ENCODE measurements at regions not wholly inside any gene's neighbourhood (a gene's known extent, or its start where the extent isn't known, plus 50 kb on each side); places are given as distances from the start of the nearest gene placed in this dataset.

- POLR2A ChIA-PET: no interaction called here
- no peaks in the 10 kb centered on the region for H3K27me3 Mint-ChIP-seq
- peaks cover 0 to 12% (median 2%) of the 10 kb centered on the region in 3 donors for H3K36me3 Mint-ChIP-seq
- H3K4me1 Mint-ChIP-seq: peaks cover 0 to 2% (median 0%) of the 10 kb centered on the region in 4 donors
- no peak for ATAC-seq
- no peak overlapping the region for H3K4me3 Mint-ChIP-seq
- peaks cover 0 to 27% (median 2%) of the 10 kb centered on the region in 9 donors for H3K9me3 Mint-ChIP-seq
- peak overlapping the region in 1 of 10 donors; percentile 55 for H3K27ac Mint-ChIP-seq
- no peak for DNase-seq
Measured at GRCh38 chr21:35120631-35121180, 71.6 kb upstream of the RUNX1 start.

GRCh38 chr21:35119501-35120047 is 70.5 kb upstream of the RUNX1 start:
- Mint-ChIP-seq H3K4me3 (no peak overlapping the region), H3K27ac (no peak overlapping the region), H3K36me3 (peaks cover 0 to 11% (median 2%) of the 10 kb centered on the region in 3 donors), H3K9me3 (peaks cover 0 to 16% (median 0%) of the 10 kb centered on the region in 9 donors), H3K4me1 (peaks cover 0 to 2% (median 0%) of the 10 kb centered on the region in 4 donors), H3K27me3 (no peaks in the 10 kb centered on the region)
- DNase-seq (no peak), ATAC-seq (no peak)
- POLR2A ChIA-PET: no interaction called here

GRCh38 chr21:35116777-35117176 is 67.7 kb upstream of the RUNX1 start:
- H3K27me3 Mint-ChIP-seq: no peaks in the 10 kb centered on the region
- H3K27ac Mint-ChIP-seq: no peak overlapping the region
- no peaks in the 10 kb centered on the region for H3K9me3 Mint-ChIP-seq
- H3K4me1 Mint-ChIP-seq: peaks cover 0 to 9% (median 1%) of the 10 kb centered on the region in 4 donors
- H3K36me3 Mint-ChIP-seq: no peaks in the 10 kb centered on the region
- POLR2A ChIA-PET: no interaction called here
- no peak for ATAC-seq
- no peak overlapping the region for H3K4me3 Mint-ChIP-seq
- DNase-seq: no peak

- H3K27ac Mint-ChIP-seq: no peak overlapping the region
- no peaks in the 10 kb centered on the region for H3K36me3 Mint-ChIP-seq
- ATAC-seq (no peak), DNase-seq (no peak)
- no peaks in the 10 kb centered on the region for H3K9me3 Mint-ChIP-seq
- H3K4me1 Mint-ChIP-seq: peaks cover 0 to 9% (median 0%) of the 10 kb centered on the region in 4 donors
- H3K27me3 Mint-ChIP-seq: no peaks in the 10 kb centered on the region
- POLR2A ChIA-PET: no interaction called here
- no peak overlapping the region for H3K4me3 Mint-ChIP-seq
Measured at GRCh38 chr21:35113064-35113463, 64.0 kb upstream of the RUNX1 start.

- POLR2A ChIA-PET: interaction anchor here (0.7 kb wide), 1 partner anchor 73 kb away, joined by 3 read pairs; no protein-coding TSS in a partner anchor
- DNase-seq: no peak
- no peaks in the 10 kb centered on the region for H3K9me3 Mint-ChIP-seq
- peaks cover 0 to 9% (median 0%) of the 10 kb centered on the region in 4 donors for H3K4me1 Mint-ChIP-seq
- no peaks in the 10 kb centered on the region for H3K27me3 Mint-ChIP-seq
- no peaks in the 10 kb centered on the region for H3K36me3 Mint-ChIP-seq
- no peak overlapping the region for H3K27ac Mint-ChIP-seq
- no peak overlapping the region for H3K4me3 Mint-ChIP-seq
- ATAC-seq: no peak
Measured at GRCh38 chr21:35111321-35111930, 62.3 kb upstream of the RUNX1 start.

GRCh38 chr21:35108887-35109286 is 59.8 kb upstream of the RUNX1 start:
- no peak for ATAC-seq
- DNase-seq: no peak
- peaks cover 0 to 3% (median 0%) of the 10 kb centered on the region in 9 donors for H3K9me3 Mint-ChIP-seq
- H3K27me3 Mint-ChIP-seq: no peaks in the 10 kb centered on the region
- POLR2A ChIA-PET: no interaction called here
- no peaks in the 10 kb centered on the region for H3K36me3 Mint-ChIP-seq
- no peak overlapping the region for H3K27ac Mint-ChIP-seq
- no peak overlapping the region for H3K4me3 Mint-ChIP-seq
- peaks cover 0 to 9% (median 0%) of the 10 kb centered on the region in 4 donors for H3K4me1 Mint-ChIP-seq

GRCh38 chr21:35107520-35107919 is 58.4 kb upstream of the RUNX1 start:
- Mint-ChIP-seq H3K27me3 (no peaks in the 10 kb centered on the region), H3K4me1 (no peaks in the 10 kb centered on the region), H3K36me3 (no peaks in the 10 kb centered on the region), H3K4me3 (no peak overlapping the region), H3K9me3 (peaks cover 0 to 3% (median 0%) of the 10 kb centered on the region in 9 donors), H3K27ac (no peak overlapping the region)
- DNase-seq (no peak), ATAC-seq (no peak)
- POLR2A ChIA-PET: no interaction called here

GRCh38 chr21:35106246-35106835 is 57.2 kb upstream of the RUNX1 start:
- POLR2A ChIA-PET: no interaction called here
- Mint-ChIP-seq H3K27ac (no peak overlapping the region), H3K36me3 (no peaks in the 10 kb centered on the region), H3K27me3 (no peaks in the 10 kb centered on the region), H3K4me3 (no peak overlapping the region), H3K4me1 (no peaks in the 10 kb centered on the region), H3K9me3 (peaks cover 0 to 3% (median 0%) of the 10 kb centered on the region in 9 donors)
- DNase-seq (no peak), ATAC-seq (no peak)

GRCh38 chr21:35102488-35103371 is 53.6 kb upstream of the RUNX1 start:
- no peak overlapping the region for H3K27ac Mint-ChIP-seq
- DNase-seq: peak; percentile 19 to 83 (median 62)
- H3K36me3 Mint-ChIP-seq: no peaks in the 10 kb centered on the region
- H3K27me3 Mint-ChIP-seq: no peaks in the 10 kb centered on the region
- no peak overlapping the region for H3K4me3 Mint-ChIP-seq
- ATAC-seq: peak; percentile 99 to 100
- POLR2A ChIA-PET: interaction anchor here (0.6 to 1.0 kb wide), 3 partner anchors 18 to 100 kb away, joined by 3 read pairs; no protein-coding TSS in a partner anchor
- peaks cover 0 to 3% (median 0%) of the 10 kb centered on the region in 9 donors for H3K9me3 Mint-ChIP-seq
- H3K4me1 Mint-ChIP-seq: no peaks in the 10 kb centered on the region

GRCh38 chr21:35100349-35100811 is 51.3 kb upstream of the RUNX1 start:
- H3K4me3 Mint-ChIP-seq: no peak overlapping the region
- peaks cover 0 to 3% (median 0%) of the 10 kb centered on the region in 9 donors for H3K9me3 Mint-ChIP-seq
- ATAC-seq: no peak

GRCh38 chr21:35099310-35099709 is 50.2 kb upstream of the RUNX1 start:
- Mint-ChIP-seq H3K4me3 (no peak overlapping the region), H3K36me3 (no peaks in the 10 kb centered on the region), H3K9me3 (peaks cover 0 to 3% (median 0%) of the 10 kb centered on the region in 9 donors), H3K27ac (no peak overlapping the region), H3K27me3 (peaks cover 0 to 4% (median 0%) of the 10 kb centered on the region in 5 donors), H3K4me1 (no peaks in the 10 kb centered on the region)
- POLR2A ChIA-PET: no interaction called here
- DNase-seq (no peak), ATAC-seq (no peak)

More at GRCh38 chr21:35100349-35100811, 51.3 kb upstream of the RUNX1 start:
- Mint-ChIP-seq H3K27me3 (no peaks in the 10 kb centered on the region), H3K36me3 (no peaks in the 10 kb centered on the region), H3K4me1 (no peaks in the 10 kb centered on the region), H3K27ac (no peak overlapping the region)
- POLR2A ChIA-PET: no interaction called here
- no peak for DNase-seq

Measured in naive thymus-derived CD8-positive, alpha-beta T cell (primary cell).